GM19023 (cell line): ENCODE measurements at regions not wholly inside any gene's neighbourhood (a gene's known extent, or its start where the extent isn't known, plus 50 kb on each side); places are given as distances from the start of the nearest gene placed in this dataset.
"Not testable (repeated sequence)": the region's sequence is repeated elsewhere in the genome, so short reads cannot be mapped to it uniquely, and the experiment has no call there.

Experiments used
- ATAC-seq: cut with Tn5 transposase; IDR thresholded peaks from one replicate; pipeline ENCODE4 v1.9.1; 2021; ENCODE audit warnings: mild to moderate bottlenecking, moderate library complexity; ENCODE audit not compliant: unreplicated experiment

- not testable (repeated sequence) for ATAC-seq
Observed at GRCh38 chr15:19964480-19964879, 577.1 kb downstream of the GOLGA6L6 start.

- no peak for ATAC-seq
Observed at GRCh38 chr15:19956124-19956796, 585.3 kb downstream of the GOLGA6L6 start.

GRCh38 chr15:19944261-19944888 is 597.2 kb downstream of the GOLGA6L6 start:
- no peak for ATAC-seq

GRCh38 chr15:19943515-19943914 is 598.1 kb downstream of the GOLGA6L6 start:
- ATAC-seq: no peak

GRCh38 chr15:19903281-19903680 is 638.3 kb downstream of the GOLGA6L6 start:
- not testable (repeated sequence) for ATAC-seq

GRCh38 chr15:19902388-19902787 is 639.2 kb downstream of the GOLGA6L6 start:
- not testable (repeated sequence) for ATAC-seq

- ATAC-seq: not testable (repeated sequence)
Observed at GRCh38 chr15:19901414-19901813, 640.2 kb downstream of the GOLGA6L6 start.

GRCh38 chr15:19899021-19899824 is 642.4 kb downstream of the GOLGA6L6 start:
- ATAC-seq: no peak

GRCh38 chr15:19888811-19889210 is 652.8 kb downstream of the GOLGA6L6 start:
- not testable (repeated sequence) for ATAC-seq

GRCh38 chr15:19844061-19844460 is 697.5 kb downstream of the GOLGA6L6 start:
- not testable (repeated sequence) for ATAC-seq
